Fibroblast of lung (primary cell): ENCODE measurements at regions not wholly inside any gene's neighbourhood (a gene's known extent, or its start where the extent isn't known, plus 50 kb on each side); places are given as distances from the start of the nearest gene placed in this dataset.

ENCODE experiments used
- CTCF ChIP-seq, 2 donors: IDR thresholded peaks in 1 of 2; conservative IDR thresholded peaks in 1 of 2; 1 replicate in 1 of 2; 2 replicates in 1 of 2; pipeline ENCODE4 v1.5.1; 2011 to 2012; ENCODE audit warnings: low read length in 2 of 2, control low read depth in 1 of 2, inconsistent platforms in 1 of 2, low read depth in 1 of 2, mild to moderate bottlenecking in 1 of 2
- EZH2 ChIP-seq: IDR thresholded peaks from 2 replicates; pipeline ENCODE4 v1.5.1; 2012; ENCODE audit warnings: low read length, control low read depth, mild to moderate bottlenecking; ENCODE audit errors: missing control alignments

- TF ChIP-seq CTCF (conservative IDR thresholded peaks at IDR 0.05 in 1 of 2, IDR thresholded peaks at IDR 0.05 in 1 of 2; ENCODE audit: low read depth in 1 of 2, low read length in 2 of 2) (no peak), EZH2 (no peak)
Measured at GRCh38 chr18:38475686-38476085, 910.1 kb upstream of the CELF4 start.
